ENCODE measurements at regions not wholly inside any gene's neighbourhood (a gene's known extent, or its start where the extent isn't known, plus 50 kb on each side); places are given as distances from the start of the nearest gene placed in this dataset.

DNA sequence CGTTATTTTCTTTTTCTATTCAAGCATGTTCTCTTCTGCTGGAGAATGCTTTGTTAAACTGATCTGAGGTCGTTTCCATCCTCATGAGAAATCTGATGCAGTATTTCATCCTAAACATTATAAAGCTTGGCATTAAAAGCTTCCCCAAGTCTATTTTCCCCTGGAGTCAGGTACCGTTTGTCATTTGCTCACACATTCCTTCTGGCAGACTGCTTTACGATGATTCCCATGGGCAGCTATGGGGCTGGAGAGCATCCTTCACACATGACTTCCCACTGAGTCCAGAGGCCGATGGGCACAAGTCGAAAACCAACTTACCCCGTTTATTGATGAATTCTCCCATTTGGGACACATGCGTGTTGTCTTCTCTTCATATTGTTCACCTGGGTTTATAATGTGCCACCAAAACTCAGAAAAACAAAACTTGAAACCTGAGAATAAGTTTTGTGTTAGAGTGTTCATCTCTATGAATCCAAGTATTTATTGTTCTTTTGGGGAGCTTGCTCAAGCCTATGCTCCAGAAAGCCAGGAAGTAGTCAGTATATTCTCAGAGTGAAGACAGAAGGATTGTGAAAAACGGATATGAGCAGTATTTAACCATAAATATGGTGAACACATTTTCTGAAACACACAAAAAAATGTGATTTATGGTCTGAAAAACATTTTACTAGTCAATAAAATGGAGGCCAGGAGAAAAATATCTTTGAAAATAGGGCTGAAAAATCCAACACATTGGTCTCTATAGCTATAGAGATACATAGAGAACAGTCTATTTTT is 298.8 kb upstream of the NOCT start:
- Mint-ChIP-seq H3K4me3 (no peak overlapping the region), H3K9me3 (no peaks in the 10 kb centered on the region), H3K27ac (no peak overlapping the region), H3K36me3 (ENCODE audit: low read depth) (no peaks in the 10 kb centered on the region), H3K27me3 (no peaks in the 10 kb centered on the region), H3K4me1 (no peaks in the 10 kb centered on the region)
- ChIA-PET POLR2A (no interaction called here), CTCF (no interaction called here)
- intact Hi-C loops (cut with micrococcal nuclease) = no loop called here
- DNase-seq = no peak
- no peak for ATAC-seq (ENCODE audit: low read depth)
- TF ChIP-seq, protein P1, sequence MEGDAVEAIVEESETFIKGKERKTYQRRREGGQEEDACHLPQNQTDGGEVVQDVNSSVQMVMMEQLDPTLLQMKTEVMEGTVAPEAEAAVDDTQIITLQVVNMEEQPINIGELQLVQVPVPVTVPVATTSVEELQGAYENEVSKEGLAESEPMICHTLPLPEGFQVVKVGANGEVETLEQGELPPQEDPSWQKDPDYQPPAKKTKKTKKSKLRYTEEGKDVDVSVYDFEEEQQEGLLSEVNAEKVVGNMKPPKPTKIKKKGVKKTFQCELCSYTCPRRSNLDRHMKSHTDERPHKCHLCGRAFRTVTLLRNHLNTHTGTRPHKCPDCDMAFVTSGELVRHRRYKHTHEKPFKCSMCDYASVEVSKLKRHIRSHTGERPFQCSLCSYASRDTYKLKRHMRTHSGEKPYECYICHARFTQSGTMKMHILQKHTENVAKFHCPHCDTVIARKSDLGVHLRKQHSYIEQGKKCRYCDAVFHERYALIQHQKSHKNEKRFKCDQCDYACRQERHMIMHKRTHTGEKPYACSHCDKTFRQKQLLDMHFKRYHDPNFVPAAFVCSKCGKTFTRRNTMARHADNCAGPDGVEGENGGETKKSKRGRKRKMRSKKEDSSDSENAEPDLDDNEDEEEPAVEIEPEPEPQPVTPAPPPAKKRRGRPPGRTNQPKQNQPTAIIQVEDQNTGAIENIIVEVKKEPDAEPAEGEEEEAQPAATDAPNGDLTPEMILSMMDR (IDR thresholded peaks at IDR 0.05) = no peak

DNA sequence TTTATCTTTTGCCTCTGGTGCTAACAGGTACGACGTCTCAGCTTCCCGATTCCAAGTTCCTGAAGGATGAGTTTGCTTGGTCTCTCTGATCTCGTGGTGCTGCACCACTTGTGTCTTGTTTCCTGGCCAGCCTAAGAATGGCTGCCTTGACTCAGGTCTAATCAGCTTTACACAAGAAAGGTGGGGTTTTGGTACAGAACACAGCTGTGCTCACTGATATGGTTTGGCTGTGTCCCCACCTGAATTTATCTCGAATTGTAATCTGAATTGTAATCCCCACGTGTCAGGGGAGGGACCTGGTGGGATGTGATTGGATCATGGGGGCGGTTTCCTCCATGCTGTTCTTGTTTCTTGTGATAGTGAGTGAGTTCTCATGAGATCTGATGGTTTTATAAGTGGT is 305.3 kb upstream of the NOCT start:
- Mint-ChIP-seq H3K27ac (no peak overlapping the region), H3K27me3 (peaks cover 6% of the 10 kb centered on the region), H3K4me3 (no peak overlapping the region), H3K4me1 (no peaks in the 10 kb centered on the region), H3K9me3 (no peaks in the 10 kb centered on the region), H3K36me3 (ENCODE audit: low read depth) (no peaks in the 10 kb centered on the region)
- ChIA-PET POLR2A (no interaction called here), CTCF (no interaction called here)
- ATAC-seq (ENCODE audit: low read depth) (no peak), DNase-seq (no peak)
- intact Hi-C loops (cut with micrococcal nuclease) = no loop called here
- TF ChIP-seq, protein P1 (IDR thresholded peaks at IDR 0.05) = no peak

DNA sequence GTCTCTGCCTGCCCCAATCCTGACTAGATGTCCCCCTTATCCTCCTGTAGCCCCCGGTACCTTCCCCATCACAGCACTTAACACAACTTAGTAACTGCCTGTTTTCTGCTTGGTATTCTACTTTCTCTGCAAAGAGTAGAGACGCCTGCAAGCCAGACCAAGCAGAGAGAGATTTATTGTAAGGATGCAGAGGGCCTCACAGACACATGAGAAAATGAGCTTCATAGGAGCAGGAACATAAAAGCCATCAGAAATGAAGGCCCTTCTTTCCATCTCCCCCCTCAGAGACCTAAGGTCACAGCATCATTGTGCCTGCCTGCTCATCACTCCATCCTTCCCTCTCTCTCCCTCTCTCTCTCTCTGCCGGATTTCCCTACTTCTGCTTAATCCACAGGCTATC is 305.7 kb upstream of the NOCT start:
- Mint-ChIP-seq H3K9me3 (no peaks in the 10 kb centered on the region), H3K4me1 (no peaks in the 10 kb centered on the region), H3K4me3 (no peak overlapping the region), H3K27me3 (peaks cover 6% of the 10 kb centered on the region), H3K27ac (no peak overlapping the region), H3K36me3 (ENCODE audit: low read depth) (no peaks in the 10 kb centered on the region)
- ATAC-seq (ENCODE audit: low read depth) (no peak), DNase-seq (no peak)
- ChIA-PET POLR2A (no interaction called here), CTCF (no interaction called here)
- intact Hi-C loops (cut with micrococcal nuclease) = no loop called here
- TF ChIP-seq, protein P1 (IDR thresholded peaks at IDR 0.05) = no peak

DNA sequence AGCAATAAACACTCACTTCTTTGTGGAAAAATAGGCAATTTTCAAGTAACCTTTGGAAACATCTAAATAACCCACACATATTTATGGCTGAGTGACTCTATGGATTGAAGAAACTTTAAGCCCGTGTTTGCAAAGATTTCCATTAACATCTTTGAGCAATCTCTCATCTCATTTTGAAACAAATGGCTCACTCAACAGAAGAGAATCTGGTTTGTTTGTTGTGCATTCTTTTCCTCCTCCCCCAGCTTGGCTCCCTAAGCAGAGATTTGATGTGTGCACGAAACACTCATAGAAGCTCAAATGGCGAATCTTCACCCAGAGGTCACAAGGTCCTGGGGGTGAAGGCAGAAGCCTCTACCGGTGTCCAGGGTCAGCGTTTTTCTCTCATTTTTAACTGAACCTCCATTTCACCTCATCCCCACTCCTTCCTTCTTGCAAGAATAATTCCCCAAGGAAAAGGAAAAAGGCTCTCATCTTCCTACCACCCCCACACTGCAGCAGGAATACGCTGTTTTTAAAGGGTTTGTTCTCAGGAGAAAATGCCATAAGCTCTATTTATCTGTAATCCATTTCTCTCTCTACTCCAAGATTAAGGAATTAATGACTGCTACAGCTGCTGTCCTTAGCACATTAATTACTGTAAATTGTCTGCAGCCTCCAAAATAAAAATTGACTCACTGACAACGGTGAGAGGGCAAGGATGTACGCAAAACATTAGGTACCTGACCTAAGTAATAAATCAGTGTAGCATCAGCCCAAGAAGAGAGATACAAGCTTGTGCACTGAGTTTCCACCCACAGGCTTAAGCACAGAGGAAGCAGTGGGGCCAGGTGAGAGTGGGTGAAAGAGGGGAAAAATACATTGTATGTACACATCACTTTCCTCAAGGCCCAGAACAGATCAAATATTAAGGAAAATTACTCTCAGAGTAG is 307.6 kb upstream of the NOCT start:
- TF ChIP-seq, protein P1 (IDR thresholded peaks at IDR 0.05) = no peak
- no peak overlapping the region for H3K4me3 Mint-ChIP-seq
- POLR2A ChIA-PET = no interaction called here
- ATAC-seq (ENCODE audit: low read depth) (no peak), DNase-seq (no peak)
- H3K27me3 Mint-ChIP-seq = peaks cover 6% of the 10 kb centered on the region
- H3K4me1 Mint-ChIP-seq = no peaks in the 10 kb centered on the region
- H3K36me3 Mint-ChIP-seq (ENCODE audit: low read depth) = no peaks in the 10 kb centered on the region
- H3K9me3 Mint-ChIP-seq = no peaks in the 10 kb centered on the region
- intact Hi-C loops (cut with micrococcal nuclease) = no loop called here
- no peak overlapping the region for H3K27ac Mint-ChIP-seq
- CTCF ChIA-PET = interaction anchor here (0.9 kb wide), 1 partner anchor 27 kb away, joined by 3 read pairs; no protein-coding TSS in a partner anchor

DNA sequence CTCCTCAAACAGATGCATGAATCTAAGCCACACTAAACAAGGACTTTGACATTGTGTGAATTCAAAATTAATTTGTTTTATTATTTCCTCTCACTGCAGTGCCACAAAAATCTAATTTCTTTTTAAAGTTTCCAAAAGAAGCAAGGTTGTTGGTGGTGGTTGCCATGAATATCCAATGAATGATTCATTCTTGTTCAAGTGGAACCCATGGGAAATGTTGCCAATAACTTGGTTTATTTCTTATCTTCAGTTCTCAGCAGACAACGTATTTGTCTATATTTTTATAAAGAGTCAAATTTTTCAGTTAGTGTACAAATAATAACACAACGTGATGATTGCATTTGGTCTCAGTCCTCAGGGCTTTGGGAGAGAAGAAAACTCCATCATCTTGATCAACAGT is 309.4 kb upstream of the NOCT start:
- CTCF ChIA-PET = no interaction called here

More for the DNA sequence above, 309.4 kb upstream of the NOCT start:
- Mint-ChIP-seq H3K27ac (no peak overlapping the region), H3K4me3 (no peak overlapping the region), H3K27me3 (peaks cover 5% of the 10 kb centered on the region), H3K36me3 (ENCODE audit: low read depth) (no peaks in the 10 kb centered on the region), H3K4me1 (no peaks in the 10 kb centered on the region), H3K9me3 (no peaks in the 10 kb centered on the region)
- ATAC-seq (ENCODE audit: low read depth) (no peak), DNase-seq (no peak)
- TF ChIP-seq, protein P1 (IDR thresholded peaks at IDR 0.05) = no peak
- POLR2A ChIA-PET = no interaction called here
- intact Hi-C loops (cut with micrococcal nuclease) = no loop called here

Measured in activated B cell treated with CpG ODN at 0.5 μM for 24 hours (primary cell).